HEK293 (cell line): ENCODE measurements at regions not wholly inside any gene's neighbourhood (a gene's known extent, or its start where the extent isn't known, plus 50 kb on each side); places are given as distances from the start of the nearest gene placed in this dataset.

ENCODE experiments used
- CTCF ChIP-seq: fragments of 450-650 bp; formaldehyde crosslinking; IDR thresholded peaks from 2 replicates; pipeline ENCODE4 v1.5.1; 2016; ENCODE audit warnings: missing biosample characterization, missing genetic modification characterization
- ZBTB11 ChIP-seq: fragments of 450-650 bp; formaldehyde crosslinking; conservative IDR thresholded peaks from 2 replicates; pipeline ENCODE4 v1.5.1; 2016; ENCODE audit warnings: low read depth, missing biosample characterization, missing genetic modification characterization
- ZNF654 ChIP-seq: fragments of 450-650 bp; formaldehyde crosslinking; IDR thresholded peaks from 2 replicates; pipeline ENCODE4 v1.5.1; 2016; ENCODE audit warnings: low read depth, missing biosample characterization, missing genetic modification characterization

- TF ChIP-seq CTCF (tag by site-specific recombination) (no peak), ZBTB11 (tag by site-specific recombination) (no peak), ZNF654 (no peak)
Measured at GRCh38 chr3:166169681-166170080, 332.5 kb upstream of the BCHE start.
